C4-2B (cell line): ENCODE measurements at regions not wholly inside any gene's neighbourhood (a gene's known extent, or its start where the extent isn't known, plus 50 kb on each side); places are given as distances from the start of the nearest gene placed in this dataset.

Experiments used
- CTCF ChIP-seq: fragments of 450-650 bp; conservative IDR thresholded peaks from 2 replicates; pipeline ENCODE4 v1.5.1; 2017; ENCODE audit warnings: mild to moderate bottlenecking
- ZFX ChIP-seq: fragments of 450-650 bp; IDR thresholded peaks from 2 replicates; pipeline ENCODE4 v1.6.1; 2017

- peak; percentile 34 for TF ChIP-seq CTCF
- no peak for TF ChIP-seq ZFX
These were observed 400.9 kb upstream of the MEF2C start for GRCh38 chr5:89283728-89284493.
